GM21717 (cell line): ENCODE measurements at regions not wholly inside any gene's neighbourhood (a gene's known extent, or its start where the extent isn't known, plus 50 kb on each side); places are given as distances from the start of the nearest gene placed in this dataset.

ENCODE experiments used
- ATAC-seq: cut with Tn5 transposase; IDR thresholded peaks from one replicate; pipeline ENCODE4 v1.9.1; 2021; ENCODE audit warnings: mild to moderate bottlenecking, moderate library complexity; ENCODE audit not compliant: unreplicated experiment

DNA sequence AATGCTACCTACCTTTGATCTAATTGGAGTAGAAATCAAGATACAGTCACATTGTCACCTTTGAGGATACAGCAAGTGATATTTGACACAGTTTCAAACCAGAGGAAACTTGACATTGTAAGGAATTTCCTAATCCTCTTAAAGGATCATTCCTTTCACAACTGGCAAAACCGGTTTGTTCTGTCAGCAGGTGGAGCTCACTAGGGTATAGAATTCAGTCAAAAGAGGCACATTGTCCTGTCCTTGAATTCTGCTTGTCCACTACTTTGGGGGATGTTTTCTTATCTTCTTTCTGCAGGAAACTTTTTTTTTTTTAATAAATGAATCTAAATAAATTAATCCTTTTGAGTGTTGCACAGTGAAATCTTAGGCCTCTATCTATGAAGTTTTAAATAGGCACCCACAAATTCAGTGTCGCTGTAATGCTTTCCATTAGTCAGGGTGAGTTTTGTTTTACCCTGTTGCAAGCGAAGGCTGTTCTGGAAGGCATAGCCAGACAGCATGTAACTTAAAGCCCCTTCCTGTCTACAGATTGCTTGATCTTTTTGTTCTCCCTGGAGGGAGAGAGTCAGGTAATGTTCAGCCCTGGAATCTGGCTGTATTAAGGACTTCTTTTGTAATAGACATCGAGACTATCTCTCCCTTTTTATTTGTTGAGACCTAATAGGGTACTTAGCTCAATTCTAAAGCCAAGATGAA, 285.0 kb upstream of the RGS6 start:
- no peak for ATAC-seq

- no peak for ATAC-seq
Measured at GRCh38 chr14:71648725-71649124, 283.5 kb upstream of the RGS6 start.

- ATAC-seq = no peak
Measured at GRCh38 chr14:71650187-71650755, 282.0 kb upstream of the RGS6 start.

GRCh38 chr14:71651228-71651627, 281.0 kb upstream of the RGS6 start:
- ATAC-seq = no peak

DNA sequence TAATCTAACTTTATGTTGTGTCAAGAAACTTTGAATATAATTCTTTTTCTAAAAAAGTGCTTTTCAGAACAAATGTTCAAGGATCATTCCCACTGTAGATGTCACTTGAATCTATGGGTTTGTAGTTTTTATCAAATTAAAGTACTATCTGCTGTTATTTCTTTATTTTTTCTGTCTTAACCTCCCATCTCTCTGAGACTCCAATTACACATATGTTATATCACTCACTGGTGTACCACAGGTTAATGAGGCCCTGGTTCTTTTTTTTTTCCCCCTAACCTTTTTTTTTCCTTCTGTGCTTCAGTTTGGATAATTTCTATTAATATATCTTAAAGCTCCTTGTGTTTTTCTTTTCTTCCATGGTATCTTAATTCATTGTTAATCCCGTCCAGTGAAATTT, 279.9 kb upstream of the RGS6 start:
- ATAC-seq = no peak

GRCh38 chr14:71654810-71655209, 277.4 kb upstream of the RGS6 start:
- no peak for ATAC-seq

GRCh38 chr14:71658261-71658860, 273.9 kb upstream of the RGS6 start:
- ATAC-seq = no peak

DNA sequence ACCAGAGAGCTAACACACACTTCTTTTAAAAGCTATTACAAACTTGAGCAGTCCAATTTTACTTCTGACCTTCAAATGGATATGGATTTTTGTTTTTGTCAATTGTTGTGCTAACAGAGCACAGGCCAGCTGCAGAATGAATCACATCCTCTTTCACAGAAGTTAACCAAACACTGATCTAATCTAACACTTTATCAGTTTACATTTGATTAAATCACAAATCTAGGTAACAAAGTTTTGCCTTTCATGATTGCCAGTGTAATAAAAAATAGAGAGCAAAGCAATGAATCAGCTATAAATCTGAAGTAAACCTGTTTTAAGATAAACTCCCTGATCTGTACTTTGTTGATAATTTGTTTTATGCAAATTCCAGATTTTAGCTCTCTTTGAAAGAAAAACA, 273.1 kb upstream of the RGS6 start:
- ATAC-seq = no peak

- no peak for ATAC-seq
Measured at GRCh38 chr14:71661441-71661840, 270.8 kb upstream of the RGS6 start.

DNA sequence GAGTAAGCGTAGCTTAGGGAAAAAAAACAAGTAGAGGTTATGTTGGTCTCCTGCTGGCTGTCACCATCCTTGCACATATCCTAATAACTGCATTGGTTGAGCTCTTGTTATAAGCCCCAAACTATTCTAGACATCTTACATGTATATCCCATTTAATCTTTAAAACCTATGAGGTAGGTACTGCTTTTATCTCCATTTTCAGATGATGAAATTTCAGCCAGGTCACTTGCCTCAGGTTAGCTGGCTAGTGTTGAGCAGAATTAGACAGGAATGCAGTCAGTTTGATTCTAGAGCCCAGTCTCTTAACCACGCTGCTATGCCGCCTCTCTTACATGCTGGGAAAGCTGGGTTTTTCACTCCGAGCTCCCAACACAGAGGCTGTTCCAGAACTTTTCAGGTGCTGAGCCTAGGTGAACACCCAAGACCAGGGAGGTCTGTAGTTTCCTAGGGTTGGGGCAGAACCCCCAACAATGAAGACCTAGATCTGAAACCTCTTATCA, 269.9 kb upstream of the RGS6 start:
- no peak for ATAC-seq

DNA sequence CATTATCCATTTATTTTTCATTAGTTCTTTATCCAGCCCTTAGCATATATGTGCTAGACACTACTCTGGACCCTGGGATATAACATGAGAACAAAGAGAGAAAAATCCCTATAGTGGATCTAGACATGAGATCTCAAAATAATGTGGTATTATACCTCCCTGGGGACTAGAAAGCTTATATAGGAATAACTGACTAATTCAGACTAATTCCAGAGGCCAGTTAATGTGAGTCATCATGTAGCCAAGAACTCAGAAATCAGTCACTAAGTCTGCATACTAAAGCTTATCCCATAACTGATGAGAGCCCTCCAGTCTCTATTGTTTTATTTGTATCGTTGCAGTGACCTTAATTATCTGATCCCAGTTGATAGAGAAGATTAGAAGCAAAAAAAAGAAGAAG, 267.1 kb upstream of the RGS6 start:
- ATAC-seq = no peak

DNA sequence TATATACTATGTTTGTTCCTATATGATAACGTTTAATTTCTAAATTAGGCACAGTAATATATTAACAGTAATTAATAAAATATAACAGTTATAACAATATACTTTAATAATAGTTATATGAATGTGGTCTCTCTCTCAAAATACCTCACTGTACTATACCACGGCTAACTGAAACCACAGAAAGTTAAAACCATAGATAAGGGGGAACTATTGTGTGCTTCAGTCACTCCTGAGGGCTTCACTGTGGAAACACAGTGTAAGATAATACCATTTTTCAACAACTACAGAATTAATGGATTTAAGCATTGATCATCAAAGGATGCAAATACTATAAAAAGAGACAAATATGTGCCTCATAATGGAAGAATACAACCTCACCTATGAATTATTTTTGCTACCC, 266.4 kb upstream of the RGS6 start:
- ATAC-seq = no peak

- no peak for ATAC-seq
Measured at GRCh38 chr14:71666571-71667145, 265.6 kb upstream of the RGS6 start.

- no peak for ATAC-seq
Measured at GRCh38 chr14:71668186-71668912, 263.9 kb upstream of the RGS6 start.

GRCh38 chr14:71672596-71672995, 259.6 kb upstream of the RGS6 start:
- ATAC-seq = no peak

DNA sequence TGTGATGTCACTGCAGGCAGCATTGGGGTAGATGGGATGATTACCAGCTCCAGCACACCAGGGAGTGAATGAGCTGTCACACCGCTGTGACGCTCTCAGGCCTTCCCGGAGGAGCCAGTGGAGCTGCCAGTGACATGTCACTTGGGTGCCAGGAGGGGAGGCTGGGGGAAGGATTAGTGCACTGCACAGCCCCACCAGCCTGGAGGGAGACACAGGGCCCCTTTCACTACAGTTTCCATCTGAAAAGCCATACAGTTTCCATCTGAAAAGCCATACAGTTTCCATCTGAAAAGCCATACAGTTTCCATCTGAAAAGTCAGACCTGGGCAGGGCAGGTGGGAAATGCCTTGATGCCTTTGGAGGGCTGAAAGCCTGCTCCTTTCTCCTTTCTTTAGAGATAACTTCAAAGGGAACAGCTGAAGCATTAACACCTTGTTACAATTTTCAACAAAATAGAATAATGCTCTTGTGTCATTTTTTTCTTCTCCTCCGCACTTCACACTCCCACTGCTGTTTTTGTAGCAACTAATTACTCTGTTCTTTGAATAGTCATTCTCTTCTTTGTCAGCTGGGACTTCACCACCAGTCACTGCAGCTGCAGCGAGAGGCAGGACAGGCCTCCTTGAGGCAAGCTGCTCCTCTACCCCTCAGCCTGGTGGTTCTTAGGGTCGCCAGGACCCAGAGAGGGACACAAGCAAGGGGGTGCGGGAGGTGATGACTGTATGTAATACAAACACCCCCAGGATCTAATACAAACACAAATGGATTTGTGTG, 256.9 kb upstream of the RGS6 start:
- no peak for ATAC-seq

- no peak for ATAC-seq
Measured at GRCh38 chr14:71675900-71676287, 256.3 kb upstream of the RGS6 start.

GRCh38 chr14:71680736-71681387, 251.4 kb upstream of the RGS6 start:
- no peak for ATAC-seq

DNA sequence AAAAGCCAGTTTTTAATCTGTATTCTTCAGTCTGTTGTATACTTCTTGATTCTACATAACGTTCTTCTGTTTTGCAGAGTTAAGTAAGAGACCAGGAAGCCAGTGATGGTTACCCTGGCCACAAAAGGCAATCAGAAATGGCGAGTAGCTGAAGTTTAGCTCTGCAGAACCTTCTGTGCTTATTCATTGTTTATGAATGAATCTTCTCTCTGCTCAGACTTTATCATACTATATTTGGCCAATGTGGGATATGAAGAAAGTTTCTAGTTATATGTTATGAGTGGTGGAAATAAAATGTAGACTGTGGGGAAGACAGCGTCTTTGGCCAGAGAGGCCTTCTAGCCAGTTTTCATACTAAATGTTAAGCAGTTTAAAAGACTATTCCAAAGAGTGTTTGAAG, 249.9 kb upstream of the RGS6 start:
- no peak for ATAC-seq

GRCh38 chr14:71684323-71684722, 247.9 kb upstream of the RGS6 start:
- no peak for ATAC-seq
